ENCODE measurements at regions not wholly inside any gene's neighbourhood (a gene's known extent, or its start where the extent isn't known, plus 50 kb on each side); places are given as distances from the start of the nearest gene placed in this dataset.
A peak's percentile ranks its signal among the peaks of the same experiment; 100 is the strongest.

DNA sequence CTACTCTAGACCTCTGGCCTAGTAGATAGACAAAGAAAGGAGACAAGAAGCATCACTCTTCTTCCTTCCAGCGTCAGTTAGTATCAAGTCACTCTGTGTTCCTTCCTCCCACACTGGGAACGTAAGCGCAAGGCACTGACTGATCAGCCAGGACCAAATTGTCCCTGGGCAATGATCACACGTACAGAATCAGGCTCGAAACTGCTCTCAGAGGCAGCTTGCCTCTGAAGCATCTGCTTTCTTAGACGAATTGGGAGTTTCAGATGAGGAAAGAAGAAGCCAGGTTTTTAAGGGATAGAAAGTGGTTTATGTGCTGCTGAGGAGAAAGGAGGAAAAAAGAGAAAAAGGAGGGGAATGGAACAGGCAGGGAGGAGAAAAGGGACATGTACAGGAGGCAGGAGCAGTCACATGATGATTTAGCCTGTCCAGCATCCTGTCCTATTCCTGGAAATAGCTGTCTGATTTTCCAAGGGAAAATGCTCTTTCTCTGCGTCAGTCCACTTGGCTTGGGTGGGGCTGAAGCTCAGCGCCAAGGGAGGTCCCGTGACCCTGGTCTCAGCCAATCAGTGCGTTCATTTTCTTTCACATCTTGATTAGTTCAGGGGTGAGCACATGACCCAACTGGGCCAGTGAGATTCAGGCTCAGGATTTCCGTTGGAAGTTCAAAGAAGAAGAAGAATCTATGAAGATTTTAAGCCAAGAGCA lies 102.0 kb upstream of the PRICKLE2 start:
- Histone ChIP-seq H3K79me2 (ENCODE audit: control insufficient read depth, insufficient read depth, low read length) (no peaks in the 10 kb centered on the region), H3K36me3 (ENCODE audit: control insufficient read depth, insufficient read depth, low read length) (no peaks in the 10 kb centered on the region), H3K9me1 (ENCODE audit: control insufficient read depth, insufficient read depth, low read length) (no peaks in the 10 kb centered on the region), H3K9ac (ENCODE audit: insufficient read depth in 1 of 2, low read depth in 2 of 2, low read length in 2 of 2) (no peak overlapping the region), H3K27ac (ENCODE audit: extremely low read depth, low read depth, low read length) (no peak overlapping the region), H4K20me1 (replicated peaks; ENCODE audit: control insufficient read depth, insufficient read depth, low read length) (no peaks in the 10 kb centered on the region), H3K27me3 (ENCODE audit: control insufficient read depth in 2 of 2, insufficient read depth in 2 of 2, low read length in 2 of 2) (no peaks in the 10 kb centered on the region), H3K4me2 (ENCODE audit: insufficient read depth, low read length) (no peak overlapping the region), H3K4me1 (replicated peaks in 1 of 2; ENCODE audit: control insufficient read depth in 2 of 2, insufficient read depth in 2 of 2, low read length in 2 of 2) (no peaks in the 10 kb centered on the region), H3K9me3 (replicated peaks; ENCODE audit: control insufficient read depth, insufficient read depth, low read depth, low read length) (no peaks in the 10 kb centered on the region), H3K4me3 (no peak overlapping the region), H2AFZ (ENCODE audit: low read depth, low read length) (no peak overlapping the region)
- ATAC-seq, result peak; percentile 62; the same call in 2 of the 3 replicates
- no peak for FAIRE-seq
- in situ Hi-C loops (cut with MboI) (no loop called here), intact Hi-C loops (cut with micrococcal nuclease) (no loop called here)
- under 1% methylated on average over 11 of the region's 11 CpGs for WGBS (ENCODE audit: insufficient coverage, low coverage, missing lambda C conversion rate)
- ChIA-PET POLR2A (no interaction called here), CTCF (ENCODE audit: low intra/inter-chr PET ratio) (no interaction called here)
- peak; percentile 4 to 12 (median 6) for DNase-seq (ENCODE audit: extremely low read depth in 1 of 4, low spot score in 3 of 4)
- no TSS peak for BruUV-seq (replicated peaks)
- TF ChIP-seq, protein P1, sequence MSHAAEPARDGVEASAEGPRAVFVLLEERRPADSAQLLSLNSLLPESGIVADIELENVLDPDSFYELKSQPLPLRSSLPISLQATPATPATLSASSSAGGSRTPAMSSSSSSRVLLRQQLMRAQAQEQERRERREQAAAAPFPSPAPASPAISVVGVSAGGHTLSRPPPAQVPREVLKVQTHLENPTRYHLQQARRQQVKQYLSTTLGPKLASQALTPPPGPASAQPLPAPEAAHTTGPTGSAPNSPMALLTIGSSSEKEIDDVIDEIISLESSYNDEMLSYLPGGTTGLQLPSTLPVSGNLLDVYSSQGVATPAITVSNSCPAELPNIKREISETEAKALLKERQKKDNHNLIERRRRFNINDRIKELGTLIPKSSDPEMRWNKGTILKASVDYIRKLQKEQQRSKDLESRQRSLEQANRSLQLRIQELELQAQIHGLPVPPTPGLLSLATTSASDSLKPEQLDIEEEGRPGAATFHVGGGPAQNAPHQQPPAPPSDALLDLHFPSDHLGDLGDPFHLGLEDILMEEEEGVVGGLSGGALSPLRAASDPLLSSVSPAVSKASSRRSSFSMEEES (CRISPR knock-in tag; IDR thresholded peaks at IDR 0.05), result peak; percentile 45
- TF ChIP-seq, protein P2, sequence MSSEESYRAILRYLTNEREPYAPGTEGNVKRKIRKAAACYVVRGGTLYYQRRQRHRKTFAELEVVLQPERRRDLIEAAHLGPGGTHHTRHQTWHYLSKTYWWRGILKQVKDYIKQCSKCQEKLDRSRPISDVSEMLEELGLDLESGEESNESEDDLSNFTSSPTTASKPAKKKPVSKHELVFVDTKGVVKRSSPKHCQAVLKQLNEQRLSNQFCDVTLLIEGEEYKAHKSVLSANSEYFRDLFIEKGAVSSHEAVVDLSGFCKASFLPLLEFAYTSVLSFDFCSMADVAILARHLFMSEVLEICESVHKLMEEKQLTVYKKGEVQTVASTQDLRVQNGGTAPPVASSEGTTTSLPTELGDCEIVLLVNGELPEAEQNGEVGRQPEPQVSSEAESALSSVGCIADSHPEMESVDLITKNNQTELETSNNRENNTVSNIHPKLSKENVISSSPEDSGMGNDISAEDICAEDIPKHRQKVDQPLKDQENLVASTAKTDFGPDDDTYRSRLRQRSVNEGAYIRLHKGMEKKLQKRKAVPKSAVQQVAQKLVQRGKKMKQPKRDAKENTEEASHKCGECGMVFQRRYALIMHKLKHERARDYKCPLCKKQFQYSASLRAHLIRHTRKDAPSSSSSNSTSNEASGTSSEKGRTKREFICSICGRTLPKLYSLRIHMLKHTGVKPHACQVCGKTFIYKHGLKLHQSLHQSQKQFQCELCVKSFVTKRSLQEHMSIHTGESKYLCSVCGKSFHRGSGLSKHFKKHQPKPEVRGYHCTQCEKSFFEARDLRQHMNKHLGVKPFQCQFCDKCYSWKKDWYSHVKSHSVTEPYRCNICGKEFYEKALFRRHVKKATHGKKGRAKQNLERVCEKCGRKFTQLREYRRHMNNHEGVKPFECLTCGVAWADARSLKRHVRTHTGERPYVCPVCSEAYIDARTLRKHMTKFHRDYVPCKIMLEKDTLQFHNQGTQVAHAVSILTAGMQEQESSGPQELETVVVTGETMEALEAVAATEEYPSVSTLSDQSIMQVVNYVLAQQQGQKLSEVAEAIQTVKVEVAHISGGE (CRISPR knock-in tag; IDR thresholded peaks at IDR 0.05), result peak in 1 of 3 experiments; percentile 5; a peak in 1 of 6 replicates
- TF ChIP-seq, protein P3, sequence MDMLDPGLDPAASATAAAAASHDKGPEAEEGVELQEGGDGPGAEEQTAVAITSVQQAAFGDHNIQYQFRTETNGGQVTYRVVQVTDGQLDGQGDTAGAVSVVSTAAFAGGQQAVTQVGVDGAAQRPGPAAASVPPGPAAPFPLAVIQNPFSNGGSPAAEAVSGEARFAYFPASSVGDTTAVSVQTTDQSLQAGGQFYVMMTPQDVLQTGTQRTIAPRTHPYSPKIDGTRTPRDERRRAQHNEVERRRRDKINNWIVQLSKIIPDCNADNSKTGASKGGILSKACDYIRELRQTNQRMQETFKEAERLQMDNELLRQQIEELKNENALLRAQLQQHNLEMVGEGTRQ (CRISPR knock-in tag; IDR thresholded peaks at IDR 0.05), result peak; percentile 80
- peak; percentile 57; the same call in 1 of the 2 replicates for TF ChIP-seq RAD51 (IDR thresholded peaks at IDR 0.05; ENCODE audit: borderline replicate concordance, low read depth)
- TF ChIP-seq MYNN (IDR thresholded peaks at IDR 0.05), result no peak
- no peak for TF ChIP-seq MYNN (CRISPR knock-in tag; IDR thresholded peaks at IDR 0.05)
- TF ChIP-seq MAZ (CRISPR knock-in tag; conservative IDR thresholded peaks at IDR 0.05 in 1 of 2, IDR thresholded peaks at IDR 0.05 in 1 of 2), result no peak
